ENCODE measurements at regions not wholly inside any gene's neighbourhood (a gene's known extent, or its start where the extent isn't known, plus 50 kb on each side); places are given as distances from the start of the nearest gene placed in this dataset.

GRCh38 chr12:111161898-111162297 is 207.0 kb downstream of the PHETA1 start:
- Histone ChIP-seq H3K27me3 (replicated peaks; ENCODE audit: insufficient read depth) (no peaks in the 10 kb centered on the region), H3K36me3 (no peaks in the 10 kb centered on the region), H3K4me3 (no peak overlapping the region), H3K27ac (no peak overlapping the region), H3K4me1 (ENCODE audit: control insufficient read depth in 1 of 2, low read depth in 2 of 2) (no peaks in the 10 kb centered on the region), H3K9me3 (no peaks in the 10 kb centered on the region)
- DNase-seq (ENCODE audit: low spot score) (no peak), ATAC-seq (ENCODE audit: insufficient number of reproducible peaks, low FRiP score, low read depth) (no peak)
- no peak for TF ChIP-seq CTCF (IDR thresholded peaks at IDR 0.05)

GRCh38 chr12:111160350-111161241 is 208.3 kb downstream of the PHETA1 start:
- Histone ChIP-seq H3K36me3 (no peaks in the 10 kb centered on the region), H3K27ac (no peak overlapping the region), H3K9me3 (no peaks in the 10 kb centered on the region), H3K27me3 (replicated peaks; ENCODE audit: insufficient read depth) (no peaks in the 10 kb centered on the region), H3K4me3 (no peak overlapping the region), H3K4me1 (ENCODE audit: control insufficient read depth in 1 of 2, low read depth in 2 of 2) (peaks cover 0 to 6% of the 10 kb centered on the region in 2 donors)
- ATAC-seq (ENCODE audit: insufficient number of reproducible peaks, low FRiP score, low read depth) (no peak), DNase-seq (ENCODE audit: low spot score) (no peak)
- TF ChIP-seq CTCF (IDR thresholded peaks at IDR 0.05): no peak

- no peak for ATAC-seq (ENCODE audit: insufficient number of reproducible peaks, low FRiP score, low read depth)
- no peak for DNase-seq (ENCODE audit: low spot score)
- H3K4me1 ChIP-seq (ENCODE audit: control insufficient read depth in 1 of 2, low read depth in 2 of 2): peaks cover 0 to 6% of the 10 kb centered on the region in 2 donors
- TF ChIP-seq CTCF (IDR thresholded peaks at IDR 0.05): no peak
- no peak overlapping the region for H3K27ac ChIP-seq
- no peaks in the 10 kb centered on the region for H3K9me3 ChIP-seq
- no peaks in the 10 kb centered on the region for H3K36me3 ChIP-seq
- no peaks in the 10 kb centered on the region for H3K27me3 ChIP-seq (replicated peaks; ENCODE audit: insufficient read depth)
- H3K4me3 ChIP-seq: no peak overlapping the region
Measured at GRCh38 chr12:111158992-111159391, 209.9 kb downstream of the PHETA1 start.

- H3K4me1 ChIP-seq (ENCODE audit: control insufficient read depth in 1 of 2, low read depth in 2 of 2): peaks cover 0 to 6% of the 10 kb centered on the region in 2 donors
- H3K9me3 ChIP-seq: no peaks in the 10 kb centered on the region
- H3K4me3 ChIP-seq: no peak overlapping the region
- no peaks in the 10 kb centered on the region for H3K36me3 ChIP-seq
- no peak for DNase-seq (ENCODE audit: low spot score)
- no peak overlapping the region for H3K27ac ChIP-seq
- no peak for ATAC-seq (ENCODE audit: insufficient number of reproducible peaks, low FRiP score, low read depth)
- H3K27me3 ChIP-seq (replicated peaks; ENCODE audit: insufficient read depth): no peaks in the 10 kb centered on the region
- no peak for TF ChIP-seq CTCF (IDR thresholded peaks at IDR 0.05)
Measured at GRCh38 chr12:111157486-111157885, 211.4 kb downstream of the PHETA1 start.

- Histone ChIP-seq H3K4me3 (no peak overlapping the region), H3K27ac (no peak overlapping the region), H3K36me3 (no peaks in the 10 kb centered on the region), H3K27me3 (replicated peaks; ENCODE audit: insufficient read depth) (no peaks in the 10 kb centered on the region), H3K9me3 (no peaks in the 10 kb centered on the region), H3K4me1 (ENCODE audit: control insufficient read depth in 1 of 2, low read depth in 2 of 2) (peaks cover 0 to 6% of the 10 kb centered on the region in 2 donors)
- no peak for TF ChIP-seq CTCF (IDR thresholded peaks at IDR 0.05)
- no peak for ATAC-seq (ENCODE audit: insufficient number of reproducible peaks, low FRiP score, low read depth)
- no peak for DNase-seq (ENCODE audit: low spot score)
Measured at GRCh38 chr12:111156304-111156703, 212.6 kb downstream of the PHETA1 start.

Data from thoracic aorta (tissue), 2 donors.